Gastroesophageal sphincter (tissue), 3 donors: ENCODE measurements at regions not wholly inside any gene's neighbourhood (a gene's known extent, or its start where the extent isn't known, plus 50 kb on each side); places are given as distances from the start of the nearest gene placed in this dataset.

Experiments
- CTCF ChIP-seq, 4 experiments: fragments of 200-600 bp in 2 of 4; fragments of 450-650 bp in 2 of 4; sonication (generic) in 1 of 4; IDR thresholded peaks; one replicate each; pipeline ENCODE4 v1.5.1; 2017 to 2019; ENCODE audit warnings: antibody characterized with exemption in 4 of 4, mild to moderate bottlenecking in 2 of 4, moderate library complexity in 2 of 4
- POLR2AphosphoS5 ChIP-seq: sonication (generic); formaldehyde crosslinking; IDR thresholded peaks from one replicate; pipeline ENCODE4 v1.6.1; 2017; ENCODE audit warnings: antibody characterized with exemption

DNA sequence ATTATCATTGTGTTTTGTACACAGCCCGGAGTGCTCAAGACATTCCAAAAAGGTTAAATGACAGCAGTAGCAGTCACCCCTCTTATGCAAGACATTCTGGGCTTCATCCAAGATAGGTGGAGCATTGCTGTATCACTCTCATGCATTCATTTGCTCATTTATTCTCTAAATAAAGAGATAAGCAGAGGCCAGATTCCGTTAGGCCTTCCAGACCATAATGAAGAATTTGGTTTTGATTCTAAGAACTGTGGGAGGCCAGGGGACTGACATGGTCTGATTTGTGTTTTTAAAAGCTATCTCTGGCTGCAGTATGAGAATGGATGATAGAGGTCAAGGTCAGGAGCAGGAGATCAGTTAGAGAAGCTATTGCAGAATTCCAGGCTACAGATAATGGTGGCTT lies 145.8 kb downstream of the KCNRG start:
- TF ChIP-seq POLR2AphosphoS5 (no peak), CTCF (IDR thresholded peaks at IDR 0.05) (no peak)
